HEK293 (cell line): ENCODE measurements at regions not wholly inside any gene's neighbourhood (a gene's known extent, or its start where the extent isn't known, plus 50 kb on each side); places are given as distances from the start of the nearest gene placed in this dataset.

Source experiments
- CTCF ChIA-PET: fragments of 350-600 bp; formaldehyde crosslinking; extraction: SDS; loops from one replicate; lab custom pipeline; 2021; ENCODE audit warnings: antibody characterized with exemption; lab: Yijun Ruan, JAX
- POLR2A ChIA-PET: fragments of 300-600 bp; formaldehyde crosslinking; extraction: SDS; loops from one replicate; lab custom pipeline; 2020; ENCODE audit warnings: antibody characterized with exemption, inconsistent platforms; lab: Yijun Ruan, JAX
- H3K27ac ChIP-seq: fragments of 200-500 bp; sonication (Bioruptor generic); 2 replicates; pipeline ENCODE4 v1.5.1; 2014; ENCODE audit warnings: low read depth, low read length, control low read depth, inconsistent platforms; ENCODE audit errors: extremely low read depth
- H3K36me3 ChIP-seq, 2 experiments: fragments of 200-500 bp in 1 of 2; sonication (Bioruptor generic) in 1 of 2; 1 replicate in 1 of 2; 2 replicates in 1 of 2; pipeline ENCODE4 v1.5.1; 2014 to 2017; ENCODE audit warnings: inconsistent platforms in 2 of 2, low read length in 2 of 2; ENCODE audit not compliant: control insufficient read depth in 2 of 2, insufficient read depth in 1 of 2
- H3K4me1 ChIP-seq: fragments of 200-500 bp; sonication (Bioruptor generic); 2 replicates; pipeline ENCODE4 v1.5.1; 2014; ENCODE audit warnings: mild to moderate bottlenecking, low read length, inconsistent platforms; ENCODE audit not compliant: control insufficient read depth, insufficient read depth
- H3K4me3 ChIP-seq: 2 replicates; pipeline ENCODE4 v1.5.1; 2011; ENCODE audit warnings: low read depth, mild to moderate bottlenecking, control low read depth, low read length, moderate library complexity
- H3K9me3 ChIP-seq: fragments of 200-500 bp; sonication (Bioruptor generic); 2 replicates; pipeline ENCODE4 v1.5.1; 2014; ENCODE audit warnings: low read depth, low read length, inconsistent platforms; ENCODE audit not compliant: control insufficient read depth, insufficient read depth
- HOXD13 ChIP-seq: sonication (generic); formaldehyde crosslinking; IDR thresholded peaks from 2 replicates; pipeline ENCODE4 v1.8.0; 2022; ENCODE audit warnings: missing genetic modification reagents, borderline replicate concordance
- KLF9 ChIP-seq: fragments of 450-650 bp; formaldehyde crosslinking; IDR thresholded peaks from 2 replicates; pipeline ENCODE4 v1.5.1; 2016; ENCODE audit warnings: missing biosample characterization, missing genetic modification characterization, low read depth
- SCRT2 ChIP-seq: fragments of 450-650 bp; formaldehyde crosslinking; IDR thresholded peaks from 2 replicates; pipeline ENCODE4 v1.5.1; 2016; ENCODE audit warnings: missing biosample characterization, missing genetic modification characterization
- ZBTB17 ChIP-seq: fragments of 450-650 bp; formaldehyde crosslinking; IDR thresholded peaks from 2 replicates; pipeline ENCODE4 v1.5.1; 2016; ENCODE audit warnings: missing biosample characterization, missing genetic modification characterization
- ZFP41 ChIP-seq: fragments of 450-650 bp; formaldehyde crosslinking; IDR thresholded peaks from 2 replicates; pipeline ENCODE4 v1.5.1; 2016; ENCODE audit warnings: missing biosample characterization, missing genetic modification characterization, borderline replicate concordance
- ZNF157 ChIP-seq: fragments of 450-650 bp; formaldehyde crosslinking; IDR thresholded peaks from 2 replicates; pipeline ENCODE4 v1.5.1; 2016; ENCODE audit warnings: missing biosample characterization, missing genetic modification characterization
- ZNF248 ChIP-seq: fragments of 450-650 bp; formaldehyde crosslinking; IDR thresholded peaks from 2 replicates; pipeline ENCODE4 v1.5.1; 2017; ENCODE audit warnings: missing biosample characterization, missing genetic modification characterization
- ZNF341 ChIP-seq: fragments of 450-650 bp; formaldehyde crosslinking; IDR thresholded peaks from 2 replicates; pipeline ENCODE4; 2016; ENCODE audit warnings: low read depth, missing biosample characterization, missing genetic modification characterization
- ZNF37A ChIP-seq: fragments of 450-650 bp; IDR thresholded peaks from 2 replicates; pipeline ENCODE4 v1.5.1; 2018; ENCODE audit warnings: missing biosample characterization, missing genetic modification characterization
- ZNF416 ChIP-seq: fragments of 450-650 bp; formaldehyde crosslinking; IDR thresholded peaks from 2 replicates; pipeline ENCODE4 v1.5.1; 2016; ENCODE audit warnings: missing biosample characterization, missing genetic modification characterization
- ZNF423 ChIP-seq: fragments of 450-650 bp; formaldehyde crosslinking; IDR thresholded peaks from 2 replicates; pipeline ENCODE4 v1.5.1; 2016; ENCODE audit warnings: missing biosample characterization, missing genetic modification characterization
- ZNF658 ChIP-seq: fragments of 450-650 bp; formaldehyde crosslinking; IDR thresholded peaks from 2 replicates; pipeline ENCODE4; 2016; ENCODE audit warnings: missing biosample characterization, missing genetic modification characterization
- ZNF747 ChIP-seq: fragments of 450-650 bp; formaldehyde crosslinking; IDR thresholded peaks from 2 replicates; pipeline ENCODE4 v1.5.1; 2016; ENCODE audit warnings: missing biosample characterization, missing genetic modification characterization
- ZNF843 ChIP-seq: fragments of 450-650 bp; formaldehyde crosslinking; IDR thresholded peaks from 2 replicates; pipeline ENCODE4 v1.5.1; 2016; ENCODE audit warnings: missing biosample characterization, missing genetic modification characterization
- TF ChIP-seq, protein P1 (sequence below): fragments of 450-650 bp; formaldehyde crosslinking; optimal IDR thresholded peaks from 2 replicates; pipeline ENCODE3; 2016; ENCODE audit warnings: missing biosample characterization, mild to moderate bottlenecking, missing genetic modification characterization
- TF ChIP-seq, protein P2 (sequence below): fragments of 450-650 bp; IDR thresholded peaks from 2 replicates; pipeline ENCODE4 v1.5.1; 2018; ENCODE audit warnings: missing biosample characterization, missing genetic modification characterization
- TF ChIP-seq, protein P3 (sequence below): fragments of 450-650 bp; formaldehyde crosslinking; IDR thresholded peaks from 2 replicates; pipeline ENCODE4 v1.5.1; 2016; ENCODE audit warnings: missing biosample characterization, missing genetic modification characterization
- TF ChIP-seq, protein P4 (sequence below): fragments of 450-650 bp; formaldehyde crosslinking; conservative IDR thresholded peaks from 2 replicates; pipeline ENCODE4 v1.5.1; 2016; ENCODE audit warnings: low read depth, missing biosample characterization, missing genetic modification characterization
- TF ChIP-seq, protein P5 (sequence below): fragments of 450-650 bp; formaldehyde crosslinking; IDR thresholded peaks from 2 replicates; pipeline ENCODE4 v1.5.1; 2016; ENCODE audit warnings: missing biosample characterization, missing genetic modification characterization
- TF ChIP-seq, protein P6 (sequence below): fragments of 450-650 bp; formaldehyde crosslinking; IDR thresholded peaks from 2 replicates; pipeline ENCODE4 v1.5.1; 2016; ENCODE audit warnings: missing biosample characterization, missing genetic modification characterization
- TF ChIP-seq, protein P7 (sequence below): fragments of 450-650 bp; formaldehyde crosslinking; IDR thresholded peaks from 2 replicates; pipeline ENCODE4 v1.5.1; 2017; ENCODE audit warnings: missing biosample characterization, missing genetic modification characterization
- TF ChIP-seq, protein P8 (sequence below): fragments of 450-650 bp; formaldehyde crosslinking; IDR thresholded peaks from 2 replicates; pipeline ENCODE4 v1.5.1; 2017; ENCODE audit warnings: missing biosample characterization, missing genetic modification characterization

DNA sequence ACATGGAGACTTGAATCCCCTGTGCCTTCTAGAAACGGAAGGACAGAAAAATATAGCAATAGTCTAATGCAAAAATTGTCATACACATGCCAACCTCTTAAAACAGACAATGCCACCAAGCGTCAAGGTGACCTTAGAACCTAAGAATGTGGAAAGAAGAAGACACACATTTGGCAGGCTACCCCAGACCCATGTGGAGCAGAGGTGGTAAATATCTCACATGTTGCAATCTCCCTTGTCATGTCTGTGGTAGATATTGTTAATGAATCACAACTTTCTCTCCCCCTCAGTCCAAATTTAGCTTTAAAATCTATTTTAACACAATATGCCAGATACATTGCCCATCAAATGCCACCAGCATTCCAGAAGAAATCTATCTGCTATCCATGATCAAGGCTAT, 137.4 kb downstream of the HNMT start (continued):
- TF ChIP-seq, protein P1, sequence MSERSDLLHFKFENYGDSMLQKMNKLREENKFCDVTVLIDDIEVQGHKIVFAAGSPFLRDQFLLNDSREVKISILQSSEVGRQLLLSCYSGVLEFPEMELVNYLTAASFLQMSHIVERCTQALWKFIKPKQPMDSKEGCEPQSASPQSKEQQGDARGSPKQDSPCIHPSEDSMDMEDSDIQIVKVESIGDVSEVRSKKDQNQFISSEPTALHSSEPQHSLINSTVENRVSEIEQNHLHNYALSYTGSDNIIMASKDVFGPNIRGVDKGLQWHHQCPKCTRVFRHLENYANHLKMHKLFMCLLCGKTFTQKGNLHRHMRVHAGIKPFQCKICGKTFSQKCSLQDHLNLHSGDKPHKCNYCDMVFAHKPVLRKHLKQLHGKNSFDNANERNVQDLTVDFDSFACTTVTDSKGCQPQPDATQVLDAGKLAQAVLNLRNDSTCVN, result no peak
- no peak for TF ChIP-seq ZNF747 (tag by site-specific recombination)
- no peak for TF ChIP-seq SCRT2 (tag by site-specific recombination)
- TF ChIP-seq, protein P2, sequence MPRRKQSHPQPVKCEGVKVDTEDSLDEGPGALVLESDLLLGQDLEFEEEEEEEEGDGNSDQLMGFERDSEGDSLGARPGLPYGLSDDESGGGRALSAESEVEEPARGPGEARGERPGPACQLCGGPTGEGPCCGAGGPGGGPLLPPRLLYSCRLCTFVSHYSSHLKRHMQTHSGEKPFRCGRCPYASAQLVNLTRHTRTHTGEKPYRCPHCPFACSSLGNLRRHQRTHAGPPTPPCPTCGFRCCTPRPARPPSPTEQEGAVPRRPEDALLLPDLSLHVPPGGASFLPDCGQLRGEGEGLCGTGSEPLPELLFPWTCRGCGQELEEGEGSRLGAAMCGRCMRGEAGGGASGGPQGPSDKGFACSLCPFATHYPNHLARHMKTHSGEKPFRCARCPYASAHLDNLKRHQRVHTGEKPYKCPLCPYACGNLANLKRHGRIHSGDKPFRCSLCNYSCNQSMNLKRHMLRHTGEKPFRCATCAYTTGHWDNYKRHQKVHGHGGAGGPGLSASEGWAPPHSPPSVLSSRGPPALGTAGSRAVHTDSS (tag by site-specific recombination), result no peak
- no peak for TF ChIP-seq KLF9
- TF ChIP-seq, protein P3, sequence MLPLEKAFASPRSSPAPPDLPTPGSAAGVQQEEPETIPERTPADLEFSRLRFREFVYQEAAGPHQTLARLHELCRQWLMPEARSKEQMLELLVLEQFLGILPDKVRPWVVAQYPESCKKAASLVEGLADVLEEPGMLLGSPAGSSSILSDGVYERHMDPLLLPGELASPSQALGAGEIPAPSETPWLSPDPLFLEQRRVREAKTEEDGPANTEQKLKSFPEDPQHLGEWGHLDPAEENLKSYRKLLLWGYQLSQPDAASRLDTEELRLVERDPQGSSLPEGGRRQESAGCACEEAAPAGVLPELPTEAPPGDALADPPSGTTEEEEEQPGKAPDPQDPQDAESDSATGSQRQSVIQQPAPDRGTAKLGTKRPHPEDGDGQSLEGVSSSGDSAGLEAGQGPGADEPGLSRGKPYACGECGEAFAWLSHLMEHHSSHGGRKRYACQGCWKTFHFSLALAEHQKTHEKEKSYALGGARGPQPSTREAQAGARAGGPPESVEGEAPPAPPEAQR (tag by site-specific recombination), result no peak
- no peak for TF ChIP-seq ZNF248 (tag by site-specific recombination)
- TF ChIP-seq, protein P4, sequence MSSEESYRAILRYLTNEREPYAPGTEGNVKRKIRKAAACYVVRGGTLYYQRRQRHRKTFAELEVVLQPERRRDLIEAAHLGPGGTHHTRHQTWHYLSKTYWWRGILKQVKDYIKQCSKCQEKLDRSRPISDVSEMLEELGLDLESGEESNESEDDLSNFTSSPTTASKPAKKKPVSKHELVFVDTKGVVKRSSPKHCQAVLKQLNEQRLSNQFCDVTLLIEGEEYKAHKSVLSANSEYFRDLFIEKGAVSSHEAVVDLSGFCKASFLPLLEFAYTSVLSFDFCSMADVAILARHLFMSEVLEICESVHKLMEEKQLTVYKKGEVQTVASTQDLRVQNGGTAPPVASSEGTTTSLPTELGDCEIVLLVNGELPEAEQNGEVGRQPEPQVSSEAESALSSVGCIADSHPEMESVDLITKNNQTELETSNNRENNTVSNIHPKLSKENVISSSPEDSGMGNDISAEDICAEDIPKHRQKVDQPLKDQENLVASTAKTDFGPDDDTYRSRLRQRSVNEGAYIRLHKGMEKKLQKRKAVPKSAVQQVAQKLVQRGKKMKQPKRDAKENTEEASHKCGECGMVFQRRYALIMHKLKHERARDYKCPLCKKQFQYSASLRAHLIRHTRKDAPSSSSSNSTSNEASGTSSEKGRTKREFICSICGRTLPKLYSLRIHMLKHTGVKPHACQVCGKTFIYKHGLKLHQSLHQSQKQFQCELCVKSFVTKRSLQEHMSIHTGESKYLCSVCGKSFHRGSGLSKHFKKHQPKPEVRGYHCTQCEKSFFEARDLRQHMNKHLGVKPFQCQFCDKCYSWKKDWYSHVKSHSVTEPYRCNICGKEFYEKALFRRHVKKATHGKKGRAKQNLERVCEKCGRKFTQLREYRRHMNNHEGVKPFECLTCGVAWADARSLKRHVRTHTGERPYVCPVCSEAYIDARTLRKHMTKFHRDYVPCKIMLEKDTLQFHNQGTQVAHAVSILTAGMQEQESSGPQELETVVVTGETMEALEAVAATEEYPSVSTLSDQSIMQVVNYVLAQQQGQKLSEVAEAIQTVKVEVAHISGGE (tag by site-specific recombination), result no peak
- no peak for TF ChIP-seq ZNF341
- no peak for TF ChIP-seq ZFP41 (tag by site-specific recombination)
- TF ChIP-seq ZNF37A, result no peak

DNA sequence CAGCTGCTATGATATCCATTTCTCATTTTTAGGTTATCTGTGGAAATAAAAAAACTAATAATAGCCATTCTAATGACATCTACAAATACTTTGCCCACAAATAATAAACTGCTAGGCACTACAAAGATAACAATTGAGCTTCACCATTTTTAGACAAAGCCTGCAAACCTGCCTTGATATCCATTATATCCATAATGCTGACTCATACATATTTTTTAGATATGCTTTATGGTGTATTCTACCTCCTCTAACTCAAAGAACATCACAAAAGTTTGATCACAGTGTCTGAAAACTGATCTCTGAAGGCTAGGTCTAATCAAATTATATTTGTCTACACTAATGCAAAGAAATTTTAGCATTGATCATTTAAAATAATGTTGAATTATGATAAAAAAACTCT, 138.4 kb downstream of the HNMT start:
- no peak overlapping the region for H3K27ac ChIP-seq
- CTCF ChIA-PET, result interaction anchor here (0.6 to 1.5 kb wide), 3 partner anchors 107 to 214 kb away, joined by 3 read pairs; no protein-coding TSS in a partner anchor
- no peak overlapping the region for H3K4me3 ChIP-seq
- no peaks in the 10 kb centered on the region for H3K4me1 ChIP-seq
- H3K36me3 ChIP-seq, result no peaks in the 10 kb centered on the region
- POLR2A ChIA-PET, result no interaction called here
- H3K9me3 ChIP-seq, result no peaks in the 10 kb centered on the region
- TF ChIP-seq, protein P5, sequence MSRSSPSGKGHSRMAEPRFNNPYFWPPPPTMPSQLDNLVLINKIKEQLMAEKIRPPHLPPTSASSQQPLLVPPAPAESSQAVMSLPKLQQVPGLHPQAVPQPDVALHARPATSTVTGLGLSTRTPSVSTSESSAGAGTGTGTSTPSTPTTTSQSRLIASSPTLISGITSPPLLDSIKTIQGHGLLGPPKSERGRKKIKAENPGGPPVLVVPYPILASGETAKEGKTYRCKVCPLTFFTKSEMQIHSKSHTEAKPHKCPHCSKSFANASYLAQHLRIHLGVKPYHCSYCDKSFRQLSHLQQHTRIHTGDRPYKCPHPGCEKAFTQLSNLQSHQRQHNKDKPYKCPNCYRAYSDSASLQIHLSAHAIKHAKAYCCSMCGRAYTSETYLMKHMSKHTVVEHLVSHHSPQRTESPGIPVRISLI (tag by site-specific recombination), result no peak
- TF ChIP-seq, protein P6, sequence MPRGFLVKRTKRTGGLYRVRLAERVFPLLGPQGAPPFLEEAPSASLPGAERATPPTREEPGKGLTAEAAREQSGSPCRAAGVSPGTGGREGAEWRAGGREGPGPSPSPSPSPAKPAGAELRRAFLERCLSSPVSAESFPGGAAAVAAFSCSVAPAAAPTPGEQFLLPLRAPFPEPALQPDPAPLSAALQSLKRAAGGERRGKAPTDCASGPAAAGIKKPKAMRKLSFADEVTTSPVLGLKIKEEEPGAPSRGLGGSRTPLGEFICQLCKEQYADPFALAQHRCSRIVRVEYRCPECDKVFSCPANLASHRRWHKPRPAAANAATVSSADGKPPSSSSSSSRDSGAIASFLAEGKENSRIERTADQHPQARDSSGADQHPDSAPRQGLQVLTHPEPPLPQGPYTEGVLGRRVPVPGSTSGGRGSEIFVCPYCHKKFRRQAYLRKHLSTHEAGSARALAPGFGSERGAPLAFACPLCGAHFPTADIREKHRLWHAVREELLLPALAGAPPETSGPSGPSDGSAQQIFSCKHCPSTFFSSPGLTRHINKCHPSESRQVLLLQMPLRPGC, result no peak
- no peak for TF ChIP-seq ZNF423 (tag by site-specific recombination)
- TF ChIP-seq, protein P7, sequence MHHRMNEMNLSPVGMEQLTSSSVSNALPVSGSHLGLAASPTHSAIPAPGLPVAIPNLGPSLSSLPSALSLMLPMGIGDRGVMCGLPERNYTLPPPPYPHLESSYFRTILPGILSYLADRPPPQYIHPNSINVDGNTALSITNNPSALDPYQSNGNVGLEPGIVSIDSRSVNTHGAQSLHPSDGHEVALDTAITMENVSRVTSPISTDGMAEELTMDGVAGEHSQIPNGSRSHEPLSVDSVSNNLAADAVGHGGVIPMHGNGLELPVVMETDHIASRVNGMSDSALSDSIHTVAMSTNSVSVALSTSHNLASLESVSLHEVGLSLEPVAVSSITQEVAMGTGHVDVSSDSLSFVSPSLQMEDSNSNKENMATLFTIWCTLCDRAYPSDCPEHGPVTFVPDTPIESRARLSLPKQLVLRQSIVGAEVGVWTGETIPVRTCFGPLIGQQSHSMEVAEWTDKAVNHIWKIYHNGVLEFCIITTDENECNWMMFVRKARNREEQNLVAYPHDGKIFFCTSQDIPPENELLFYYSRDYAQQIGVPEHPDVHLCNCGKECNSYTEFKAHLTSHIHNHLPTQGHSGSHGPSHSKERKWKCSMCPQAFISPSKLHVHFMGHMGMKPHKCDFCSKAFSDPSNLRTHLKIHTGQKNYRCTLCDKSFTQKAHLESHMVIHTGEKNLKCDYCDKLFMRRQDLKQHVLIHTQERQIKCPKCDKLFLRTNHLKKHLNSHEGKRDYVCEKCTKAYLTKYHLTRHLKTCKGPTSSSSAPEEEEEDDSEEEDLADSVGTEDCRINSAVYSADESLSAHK (tag by site-specific recombination), result no peak
- no peak for TF ChIP-seq ZNF843
- TF ChIP-seq ZBTB17 (tag by site-specific recombination), result no peak
- TF ChIP-seq HOXD13 (CRISPR knock-in tag), result no peak
- TF ChIP-seq ZNF658 (tag by site-specific recombination), result no peak
- TF ChIP-seq, protein P8, sequence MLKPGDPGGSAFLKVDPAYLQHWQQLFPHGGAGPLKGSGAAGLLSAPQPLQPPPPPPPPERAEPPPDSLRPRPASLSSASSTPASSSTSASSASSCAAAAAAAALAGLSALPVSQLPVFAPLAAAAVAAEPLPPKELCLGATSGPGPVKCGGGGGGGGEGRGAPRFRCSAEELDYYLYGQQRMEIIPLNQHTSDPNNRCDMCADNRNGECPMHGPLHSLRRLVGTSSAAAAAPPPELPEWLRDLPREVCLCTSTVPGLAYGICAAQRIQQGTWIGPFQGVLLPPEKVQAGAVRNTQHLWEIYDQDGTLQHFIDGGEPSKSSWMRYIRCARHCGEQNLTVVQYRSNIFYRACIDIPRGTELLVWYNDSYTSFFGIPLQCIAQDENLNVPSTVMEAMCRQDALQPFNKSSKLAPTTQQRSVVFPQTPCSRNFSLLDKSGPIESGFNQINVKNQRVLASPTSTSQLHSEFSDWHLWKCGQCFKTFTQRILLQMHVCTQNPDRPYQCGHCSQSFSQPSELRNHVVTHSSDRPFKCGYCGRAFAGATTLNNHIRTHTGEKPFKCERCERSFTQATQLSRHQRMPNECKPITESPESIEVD (tag by site-specific recombination), result no peak
- TF ChIP-seq ZNF157, result no peak
- TF ChIP-seq ZNF416 (tag by site-specific recombination), result no peak
